ENCODE measurements at regions not wholly inside any gene's neighbourhood (a gene's known extent, or its start where the extent isn't known, plus 50 kb on each side); places are given as distances from the start of the nearest gene placed in this dataset.

- TF ChIP-seq ZNF462 (CRISPR knock-in tag; IDR thresholded peaks at IDR 0.05): no peak
- TF ChIP-seq EZH2 (IDR thresholded peaks at IDR 0.05; ENCODE audit: low read depth, unreplicated experiment): no peak
- no peak for TF ChIP-seq CREB1 (CRISPR knock-in tag; IDR thresholded peaks at IDR 0.05; ENCODE audit: low read depth)
- no peak for TF ChIP-seq POLR2AphosphoS5 (IDR thresholded peaks at IDR 0.05; ENCODE audit: low read depth)
- TF ChIP-seq EZH2phosphoT487 (IDR thresholded peaks at IDR 0.05; ENCODE audit: unreplicated experiment): no peak
- TF ChIP-seq NANOG (IDR thresholded peaks at IDR 0.05; ENCODE audit: borderline replicate concordance): no peak
- TF ChIP-seq ZNF331 (CRISPR knock-in tag; IDR thresholded peaks at IDR 0.05; ENCODE audit: low read depth): no peak
- TF ChIP-seq STAT1 (IDR thresholded peaks at IDR 0.05; ENCODE audit: unreplicated experiment): no peak
- no peak for TF ChIP-seq ETS1 (IDR thresholded peaks at IDR 0.05)
- TF ChIP-seq ZNF114 (CRISPR knock-in tag; IDR thresholded peaks at IDR 0.05): no peak
- TF ChIP-seq JUNB (IDR thresholded peaks at IDR 0.05; ENCODE audit: unreplicated experiment): no peak
- TF ChIP-seq REST (IDR thresholded peaks at IDR 0.05; ENCODE audit: unreplicated experiment): no peak
These were observed 65.2 kb downstream of the PSMG1 start (continued) for GRCh38 chr21:39118061-39118460.
